ENCODE measurements at regions not wholly inside any gene's neighbourhood (a gene's known extent, or its start where the extent isn't known, plus 50 kb on each side); places are given as distances from the start of the nearest gene placed in this dataset.

DNA sequence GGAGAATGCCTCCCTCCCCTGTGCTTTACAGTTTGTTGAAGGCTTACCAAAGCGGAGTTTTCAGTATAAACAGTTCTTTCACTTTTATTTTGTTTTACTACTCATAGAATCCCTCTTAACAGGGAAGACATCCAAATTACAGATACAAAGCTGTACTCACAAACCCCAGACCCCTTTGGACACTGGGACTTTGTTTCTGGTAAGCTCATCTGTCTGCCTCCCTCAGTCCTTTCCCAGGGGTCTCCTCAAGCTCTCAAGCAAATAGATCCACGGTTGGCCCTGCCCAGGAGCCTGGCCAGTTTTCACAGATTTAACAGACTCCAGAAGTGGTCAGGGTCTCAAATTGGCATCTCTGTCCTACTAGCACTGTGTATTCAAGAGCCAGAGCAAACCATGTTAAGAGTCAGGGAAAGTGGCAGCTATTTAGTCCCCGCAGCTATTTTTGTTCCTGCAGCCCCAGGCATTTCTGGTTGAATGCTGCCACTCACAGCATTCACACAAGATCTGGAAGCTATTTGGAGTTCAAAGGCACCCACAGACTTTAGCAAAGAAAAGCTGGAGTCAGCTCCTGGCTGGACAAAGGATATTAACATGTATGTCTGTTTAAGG, 54.2 kb downstream of the TMEM100 start:
- TF ChIP-seq, protein P1, sequence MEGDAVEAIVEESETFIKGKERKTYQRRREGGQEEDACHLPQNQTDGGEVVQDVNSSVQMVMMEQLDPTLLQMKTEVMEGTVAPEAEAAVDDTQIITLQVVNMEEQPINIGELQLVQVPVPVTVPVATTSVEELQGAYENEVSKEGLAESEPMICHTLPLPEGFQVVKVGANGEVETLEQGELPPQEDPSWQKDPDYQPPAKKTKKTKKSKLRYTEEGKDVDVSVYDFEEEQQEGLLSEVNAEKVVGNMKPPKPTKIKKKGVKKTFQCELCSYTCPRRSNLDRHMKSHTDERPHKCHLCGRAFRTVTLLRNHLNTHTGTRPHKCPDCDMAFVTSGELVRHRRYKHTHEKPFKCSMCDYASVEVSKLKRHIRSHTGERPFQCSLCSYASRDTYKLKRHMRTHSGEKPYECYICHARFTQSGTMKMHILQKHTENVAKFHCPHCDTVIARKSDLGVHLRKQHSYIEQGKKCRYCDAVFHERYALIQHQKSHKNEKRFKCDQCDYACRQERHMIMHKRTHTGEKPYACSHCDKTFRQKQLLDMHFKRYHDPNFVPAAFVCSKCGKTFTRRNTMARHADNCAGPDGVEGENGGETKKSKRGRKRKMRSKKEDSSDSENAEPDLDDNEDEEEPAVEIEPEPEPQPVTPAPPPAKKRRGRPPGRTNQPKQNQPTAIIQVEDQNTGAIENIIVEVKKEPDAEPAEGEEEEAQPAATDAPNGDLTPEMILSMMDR (IDR thresholded peaks at IDR 0.05), result no peak
- TF ChIP-seq POLR2A (IDR thresholded peaks at IDR 0.05), result no peak
- TF ChIP-seq POLR2AphosphoS5 (IDR thresholded peaks at IDR 0.05), result no peak
